Loucy (cell line): ENCODE measurements at regions not wholly inside any gene's neighbourhood (a gene's known extent, or its start where the extent isn't known, plus 50 kb on each side); places are given as distances from the start of the nearest gene placed in this dataset.

ENCODE experiments used
- H2AFZ ChIP-seq: fragments of 200-600 bp; sonication (generic); 2 replicates; pipeline ENCODE4 v1.6.0; 2016; ENCODE audit warnings: antibody characterized with exemption, mild to moderate bottlenecking, low read length, moderate library complexity
- H3F3A ChIP-seq: fragments of 200-600 bp; 2 replicates; pipeline ENCODE4 v1.6.0; 2016; ENCODE audit warnings: antibody characterized with exemption, low read depth, mild to moderate bottlenecking
- H3K27me3 ChIP-seq: fragments of 200-600 bp; sonication (generic); 2 replicates; pipeline ENCODE4 v1.6.1; 2014; ENCODE audit warnings: low read length, mild to moderate bottlenecking; ENCODE audit not compliant: insufficient read depth, poor library complexity, severe bottlenecking
- H3K36me3 ChIP-seq: fragments of 200-600 bp; sonication (generic); 2 replicates; pipeline ENCODE4 v1.6.1; 2016; ENCODE audit warnings: low read length; ENCODE audit not compliant: insufficient read depth
- H3K4me1 ChIP-seq: fragments of 200-600 bp; sonication (generic); 2 replicates; pipeline ENCODE4 v1.5.1; 2014; ENCODE audit warnings: low read length, mild to moderate bottlenecking; ENCODE audit not compliant: insufficient read depth, poor library complexity, severe bottlenecking
- H3K4me2 ChIP-seq: fragments of 200-600 bp; sonication (generic); 2 replicates; pipeline ENCODE4 v1.6.0; 2014; ENCODE audit warnings: antibody characterized with exemption, low read length, low read depth, mild to moderate bottlenecking; ENCODE audit not compliant: poor library complexity, severe bottlenecking
- H3K4me3 ChIP-seq: fragments of 200-600 bp; sonication (generic); 2 replicates; pipeline ENCODE4 v1.5.1; 2014; ENCODE audit warnings: low read length, mild to moderate bottlenecking, mixed read lengths; ENCODE audit not compliant: poor library complexity, severe bottlenecking
- H3K79me2 ChIP-seq: fragments of 200-600 bp; sonication (generic); 2 replicates; pipeline ENCODE4 v1.6.1; 2014; ENCODE audit warnings: low read length; ENCODE audit not compliant: insufficient read depth
- H3K9ac ChIP-seq: fragments of 200-600 bp; sonication (generic); 2 replicates; pipeline ENCODE4 v1.6.0; 2014; ENCODE audit warnings: mild to moderate bottlenecking, low read depth, low read length, moderate library complexity; ENCODE audit not compliant: poor library complexity, severe bottlenecking
- H3K9me2 ChIP-seq: fragments of 200-600 bp; sonication (generic); replicated peaks from 2 replicates; pipeline ENCODE4 v1.6.1; 2016; ENCODE audit warnings: low read depth, low read length, mixed read lengths
- H3K9me3 ChIP-seq: fragments of 200-600 bp; sonication (generic); 2 replicates; pipeline ENCODE4 v1.6.1; 2014; ENCODE audit warnings: mild to moderate bottlenecking, antibody characterized with exemption, low read length, low read depth; ENCODE audit not compliant: insufficient read depth
- H4K20me1 ChIP-seq: fragments of 200-600 bp; sonication (generic); 2 replicates; pipeline ENCODE4 v1.6.0; 2014; ENCODE audit warnings: antibody characterized with exemption, low read length, mild to moderate bottlenecking; ENCODE audit not compliant: insufficient read depth, poor library complexity, severe bottlenecking
- EZH2phosphoT487 ChIP-seq: fragments of 200-600 bp; IDR thresholded peaks from 2 replicates; pipeline ENCODE4 v1.6.1; 2018; ENCODE audit warnings: antibody characterized with exemption, mild to moderate bottlenecking, moderate library complexity, borderline replicate concordance
- TF ChIP-seq, protein P1 (sequence below): fragments of 200-600 bp; sonication (generic); conservative IDR thresholded peaks from 2 replicates; pipeline ENCODE4 v1.5.1; 2014; ENCODE audit warnings: mild to moderate bottlenecking, antibody characterized with exemption, low read length

DNA sequence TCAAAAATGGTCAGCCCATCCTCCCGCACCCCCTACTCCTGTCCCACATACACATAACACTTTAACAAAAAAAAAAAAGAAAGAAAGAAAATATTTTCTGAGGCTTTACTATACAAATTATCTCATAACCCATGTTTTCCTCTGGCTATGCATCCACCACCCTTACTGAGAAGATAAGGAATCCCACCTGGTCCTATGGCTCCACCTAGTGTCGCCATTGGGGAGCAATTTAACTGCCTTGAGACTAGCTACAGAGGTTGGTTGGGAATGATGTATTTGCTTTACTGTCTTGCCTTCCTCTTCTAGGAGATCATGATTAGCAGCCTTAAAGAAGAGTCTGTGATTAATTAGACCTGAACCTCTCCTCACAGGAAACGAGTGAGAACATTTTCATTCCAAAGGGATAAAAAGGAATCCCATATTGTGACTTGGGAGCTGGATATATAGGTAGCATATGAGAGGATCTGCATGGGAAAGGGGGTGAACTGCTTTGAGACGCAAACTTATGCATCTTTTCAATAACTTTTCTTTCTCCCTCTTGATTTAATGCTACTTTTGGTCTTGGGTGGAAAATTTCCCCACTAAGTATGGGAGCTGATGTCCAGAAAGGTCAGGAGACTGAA lies 77.7 kb upstream of the SELENOP start:
- Histone ChIP-seq H3K9me3 (no peaks in the 10 kb centered on the region), H3K9ac (no peak overlapping the region), H4K20me1 (no peaks in the 10 kb centered on the region), H3K4me3 (no peak overlapping the region), H3K79me2 (no peaks in the 10 kb centered on the region), H2AFZ (no peak overlapping the region), H3K4me1 (no peaks in the 10 kb centered on the region), H3K36me3 (no peaks in the 10 kb centered on the region), H3K9me2 (no peaks in the 10 kb centered on the region), H3K4me2 (no peak overlapping the region), H3K27me3 (no peaks in the 10 kb centered on the region), H3F3A (no peaks in the 10 kb centered on the region)
- TF ChIP-seq, protein P1, sequence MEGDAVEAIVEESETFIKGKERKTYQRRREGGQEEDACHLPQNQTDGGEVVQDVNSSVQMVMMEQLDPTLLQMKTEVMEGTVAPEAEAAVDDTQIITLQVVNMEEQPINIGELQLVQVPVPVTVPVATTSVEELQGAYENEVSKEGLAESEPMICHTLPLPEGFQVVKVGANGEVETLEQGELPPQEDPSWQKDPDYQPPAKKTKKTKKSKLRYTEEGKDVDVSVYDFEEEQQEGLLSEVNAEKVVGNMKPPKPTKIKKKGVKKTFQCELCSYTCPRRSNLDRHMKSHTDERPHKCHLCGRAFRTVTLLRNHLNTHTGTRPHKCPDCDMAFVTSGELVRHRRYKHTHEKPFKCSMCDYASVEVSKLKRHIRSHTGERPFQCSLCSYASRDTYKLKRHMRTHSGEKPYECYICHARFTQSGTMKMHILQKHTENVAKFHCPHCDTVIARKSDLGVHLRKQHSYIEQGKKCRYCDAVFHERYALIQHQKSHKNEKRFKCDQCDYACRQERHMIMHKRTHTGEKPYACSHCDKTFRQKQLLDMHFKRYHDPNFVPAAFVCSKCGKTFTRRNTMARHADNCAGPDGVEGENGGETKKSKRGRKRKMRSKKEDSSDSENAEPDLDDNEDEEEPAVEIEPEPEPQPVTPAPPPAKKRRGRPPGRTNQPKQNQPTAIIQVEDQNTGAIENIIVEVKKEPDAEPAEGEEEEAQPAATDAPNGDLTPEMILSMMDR: peak; percentile 93
- TF ChIP-seq EZH2phosphoT487: no peak

DNA sequence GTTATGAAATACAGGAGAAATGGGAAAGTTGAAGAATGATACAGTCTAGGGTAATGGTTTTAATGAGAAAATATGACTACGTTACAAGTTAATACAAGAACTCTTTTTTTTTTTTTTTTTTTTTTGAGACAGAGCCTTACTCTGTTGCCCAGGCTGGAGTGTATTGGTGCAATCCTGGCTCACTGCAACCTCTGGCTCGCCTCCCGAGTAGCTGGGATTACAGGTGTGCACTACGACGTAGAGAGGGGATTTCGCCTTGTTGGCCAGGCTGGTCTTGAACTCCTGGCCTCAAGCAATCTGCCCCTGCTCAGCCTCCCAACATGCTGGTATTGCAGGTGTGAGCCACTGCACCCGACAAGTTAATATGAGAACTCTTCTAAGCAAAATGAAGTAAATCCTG lies 77.1 kb upstream of the SELENOP start:
- Histone ChIP-seq H3K79me2 (no peaks in the 10 kb centered on the region), H3F3A (no peaks in the 10 kb centered on the region), H3K9me3 (no peaks in the 10 kb centered on the region), H3K4me2 (no peak overlapping the region), H3K4me1 (no peaks in the 10 kb centered on the region), H2AFZ (no peak overlapping the region), H3K4me3 (no peak overlapping the region), H3K36me3 (no peaks in the 10 kb centered on the region), H3K9ac (no peak overlapping the region), H3K27me3 (no peaks in the 10 kb centered on the region), H4K20me1 (no peaks in the 10 kb centered on the region), H3K9me2 (no peaks in the 10 kb centered on the region)
- no peak for TF ChIP-seq EZH2phosphoT487
- TF ChIP-seq, protein P1: no peak

DNA sequence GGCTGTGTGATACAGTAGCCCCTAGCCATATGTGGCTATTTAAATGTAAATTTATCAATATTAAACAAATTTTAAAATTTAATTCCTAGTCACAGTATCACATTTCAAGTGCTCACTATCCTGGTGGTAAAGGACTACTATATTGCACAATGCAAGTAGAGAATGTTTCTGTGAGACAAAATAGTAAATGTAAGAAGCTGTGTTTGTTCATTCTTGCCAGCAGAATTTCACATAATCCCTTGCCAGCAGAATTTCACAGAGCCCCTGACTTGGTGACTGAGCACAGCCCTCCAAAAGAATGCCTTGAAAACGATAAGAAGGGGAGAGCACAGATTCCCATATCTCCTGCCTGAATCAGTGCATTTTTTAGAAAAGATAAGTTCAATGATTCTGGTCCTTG lies 75.9 kb upstream of the SELENOP start:
- Histone ChIP-seq H2AFZ (no peak overlapping the region), H3K9ac (no peak overlapping the region), H3K4me2 (no peak overlapping the region), H3K36me3 (no peaks in the 10 kb centered on the region), H3K79me2 (no peaks in the 10 kb centered on the region), H3K27me3 (no peaks in the 10 kb centered on the region), H3K4me1 (no peaks in the 10 kb centered on the region), H4K20me1 (no peaks in the 10 kb centered on the region), H3K4me3 (no peak overlapping the region), H3K9me3 (no peaks in the 10 kb centered on the region), H3K9me2 (no peaks in the 10 kb centered on the region), H3F3A (no peaks in the 10 kb centered on the region)
- TF ChIP-seq, protein P1: no peak
- no peak for TF ChIP-seq EZH2phosphoT487
